A673 (cell line): ENCODE measurements at regions not wholly inside any gene's neighbourhood (a gene's known extent, or its start where the extent isn't known, plus 50 kb on each side); places are given as distances from the start of the nearest gene placed in this dataset.
"Not testable (repeated sequence)": the region's sequence is repeated elsewhere in the genome, so short reads cannot be mapped to it uniquely, and the experiment has no call there.

ENCODE experiments used
- CTCF ChIP-seq: fragments of 300-800, 200-600 bp; sonication (generic); conservative IDR thresholded peaks from 2 replicates; pipeline ENCODE4 v1.5.1; 2017; ENCODE audit warnings: low read depth, mild to moderate bottlenecking, antibody characterized with exemption, low read length, moderate library complexity, mixed read lengths
- EZH2 ChIP-seq: fragments of 200-600 bp; sonication (generic); IDR thresholded peaks from 2 replicates; pipeline ENCODE4 v1.6.1; 2017; ENCODE audit warnings: borderline replicate concordance, low read depth, mild to moderate bottlenecking, mixed read lengths, antibody characterized with exemption, low read length; ENCODE audit not compliant: poor library complexity, severe bottlenecking

GRCh38 chr20:36083200-36083599 lies 71.3 kb upstream of the EPB41L1 start:
- not testable (repeated sequence) for TF ChIP-seq CTCF, EZH2
